Cardiac muscle cell (in vitro differentiated cells and primary cell): ENCODE measurements at regions not wholly inside any gene's neighbourhood (a gene's known extent, or its start where the extent isn't known, plus 50 kb on each side); places are given as distances from the start of the nearest gene placed in this dataset.

Source experiments
- DNase-seq, 2 donors: peaks; one replicate each; pipeline versions ENCODE4 v3.0.0 to v3.0.0-alpha.2; 2010 to 2017; ENCODE audit warnings: low read depth in 1 of 2, low spot score in 1 of 2
- H3K27ac ChIP-seq: fragments of 200-600 bp; sonication (generic); 2 replicates; pipeline ENCODE4 v1.5.1; 2016
- H3K27me3 ChIP-seq: fragments of 200-600 bp; sonication (generic); 2 replicates; pipeline ENCODE4 v1.6.0; 2016; ENCODE audit warnings: control low read depth
- H3K36me3 ChIP-seq: fragments of 200-600 bp; sonication (generic); 2 replicates; pipeline ENCODE4 v1.5.1; 2016; ENCODE audit warnings: control low read depth
- H3K4me1 ChIP-seq: fragments of 200-600 bp; sonication (generic); 2 replicates; pipeline ENCODE4 v1.8.1; 2017; ENCODE audit warnings: low read depth, mild to moderate bottlenecking, mixed run types
- H3K4me3 ChIP-seq: fragments of 200-600 bp; sonication (generic); 2 replicates; pipeline ENCODE4 v1.5.1; 2016; ENCODE audit warnings: mild to moderate bottlenecking
- H3K9me3 ChIP-seq: fragments of 200-600 bp; sonication (generic); 2 replicates; pipeline ENCODE4 v1.5.1; 2017; ENCODE audit warnings: low read depth, mild to moderate bottlenecking, control low read depth
- CTCF ChIP-seq: IDR thresholded peaks from 2 replicates; pipeline ENCODE4 v1.5.1; 2012; ENCODE audit warnings: low read depth, mild to moderate bottlenecking, low read length

DNA sequence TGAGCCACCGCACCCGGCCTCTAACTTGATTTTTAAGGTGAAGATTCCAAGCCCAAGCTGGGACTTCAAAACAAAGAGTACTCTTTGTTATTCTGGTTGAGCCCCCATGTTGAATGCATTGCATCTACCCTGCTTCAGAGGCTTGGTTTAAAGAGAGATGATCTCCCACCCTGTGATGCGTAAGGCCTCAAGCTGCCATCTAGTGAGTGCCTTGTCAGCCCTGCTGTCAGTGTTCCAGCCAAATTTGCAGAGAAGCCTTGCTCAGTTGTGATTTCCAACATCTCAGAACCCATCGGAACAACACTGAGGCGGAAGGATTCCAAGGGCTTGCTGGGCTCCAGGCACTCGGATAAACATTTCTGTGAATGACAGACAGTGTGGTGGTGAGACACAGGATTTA lies 210.7 kb upstream of the RGMA start:
- Histone ChIP-seq H3K4me1 (no peaks in the 10 kb centered on the region), H3K4me3 (no peak overlapping the region), H3K36me3 (no peaks in the 10 kb centered on the region), H3K9me3 (no peaks in the 10 kb centered on the region), H3K27ac (no peak overlapping the region), H3K27me3 (no peaks in the 10 kb centered on the region)
- no peak for DNase-seq
- TF ChIP-seq CTCF = no peak

- Histone ChIP-seq H3K4me3 (no peak overlapping the region), H3K27ac (no peak overlapping the region), H3K4me1 (no peaks in the 10 kb centered on the region), H3K36me3 (no peaks in the 10 kb centered on the region), H3K9me3 (no peaks in the 10 kb centered on the region), H3K27me3 (no peaks in the 10 kb centered on the region)
- no peak for DNase-seq
- no peak for TF ChIP-seq CTCF
Observed at GRCh38 chr15:93298901-93299300, 209.9 kb upstream of the RGMA start.

DNA sequence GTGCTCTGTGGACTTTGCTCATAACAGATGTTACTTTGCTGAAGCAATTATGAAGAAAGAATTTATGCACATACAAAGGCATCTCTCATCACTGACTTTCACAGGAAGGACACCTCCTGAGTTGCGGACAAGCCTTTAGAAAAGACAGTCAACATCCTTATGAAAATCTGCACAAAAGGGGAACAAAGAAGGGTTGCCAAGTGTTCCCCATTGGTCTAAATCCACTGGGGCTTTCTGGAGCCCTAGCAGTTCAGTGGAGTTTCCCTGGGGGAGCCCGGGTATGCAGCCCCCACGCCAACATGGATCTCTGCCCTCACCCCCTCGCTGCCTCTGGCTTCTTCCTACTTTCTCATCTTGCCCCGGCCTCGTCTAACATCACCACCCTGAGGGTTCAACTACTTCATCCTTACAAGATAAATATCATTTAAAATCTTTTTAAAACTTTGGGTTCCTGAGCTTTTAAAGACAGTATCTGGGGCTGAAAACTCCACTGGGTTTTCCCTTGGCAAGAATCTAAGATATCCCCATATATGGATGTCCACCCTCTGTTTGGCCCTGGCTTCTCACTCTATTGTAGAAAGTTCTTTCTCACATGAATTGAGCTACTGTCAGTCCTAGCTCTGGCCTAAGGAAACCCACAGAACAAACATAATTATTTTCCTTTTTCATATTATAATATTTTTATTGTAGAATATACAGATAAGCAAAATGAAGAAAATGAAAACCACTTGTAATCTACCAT lies 207.9 kb upstream of the RGMA start:
- no peaks in the 10 kb centered on the region for H3K27me3 ChIP-seq
- H3K9me3 ChIP-seq = no peaks in the 10 kb centered on the region
- TF ChIP-seq CTCF = no peak
- no peaks in the 10 kb centered on the region for H3K36me3 ChIP-seq
- no peak for DNase-seq
- no peak overlapping the region for H3K27ac ChIP-seq
- no peak overlapping the region for H3K4me3 ChIP-seq
- no peaks in the 10 kb centered on the region for H3K4me1 ChIP-seq

DNA sequence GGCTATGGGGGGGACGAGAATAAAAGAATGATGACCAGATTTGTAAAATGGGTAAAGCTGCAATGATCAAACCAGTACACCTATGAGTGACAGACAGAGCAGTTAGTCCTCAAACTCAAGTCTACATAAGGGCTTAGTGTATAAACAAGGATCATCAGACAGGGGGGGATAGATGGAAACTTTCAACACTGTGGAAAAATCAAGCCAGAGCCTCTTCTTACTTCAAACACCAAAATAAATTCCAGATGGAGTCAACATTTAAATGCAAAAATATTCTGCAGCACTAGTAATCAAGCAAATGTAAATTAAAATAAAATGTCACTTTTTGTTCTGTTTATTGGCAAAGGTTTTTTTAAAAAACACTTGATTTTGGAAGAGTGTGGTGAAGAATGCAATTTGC lies 205.9 kb upstream of the RGMA start:
- Histone ChIP-seq H3K36me3 (no peaks in the 10 kb centered on the region), H3K4me3 (no peak overlapping the region), H3K27ac (no peak overlapping the region), H3K27me3 (no peaks in the 10 kb centered on the region), H3K9me3 (no peaks in the 10 kb centered on the region), H3K4me1 (no peaks in the 10 kb centered on the region)
- no peak for DNase-seq
- TF ChIP-seq CTCF = no peak

- Histone ChIP-seq H3K4me3 (no peak overlapping the region), H3K9me3 (no peaks in the 10 kb centered on the region), H3K27ac (no peak overlapping the region), H3K36me3 (no peaks in the 10 kb centered on the region), H3K27me3 (no peaks in the 10 kb centered on the region), H3K4me1 (no peaks in the 10 kb centered on the region)
- no peak for DNase-seq
- no peak for TF ChIP-seq CTCF
Observed at GRCh38 chr15:93294066-93294465, 205.1 kb upstream of the RGMA start.

- Histone ChIP-seq H3K27me3 (no peaks in the 10 kb centered on the region), H3K27ac (no peak overlapping the region), H3K36me3 (no peaks in the 10 kb centered on the region), H3K4me3 (no peak overlapping the region), H3K4me1 (no peaks in the 10 kb centered on the region), H3K9me3 (no peaks in the 10 kb centered on the region)
- DNase-seq = no peak
- TF ChIP-seq CTCF = no peak
Observed at GRCh38 chr15:93291380-93291779, 202.4 kb upstream of the RGMA start.
